Bronchial epithelial cell (primary cell): ENCODE measurements at regions not wholly inside any gene's neighbourhood (a gene's known extent, or its start where the extent isn't known, plus 50 kb on each side); places are given as distances from the start of the nearest gene placed in this dataset.

ENCODE experiments used
- DNase-seq: peaks from one replicate; pipeline ENCODE4 v3.0.0-alpha.2; 2010; ENCODE audit warnings: low read depth
- FAIRE-seq: peaks from 2 replicates; lab custom pipeline; 2011; peaks lifted over from hg19 to GRCh38; lab: Jason Lieb, UNC
- H3K27me3 ChIP-seq: 2 replicates; pipeline ENCODE4 v1.5.1; 2011; ENCODE audit warnings: low read length; ENCODE audit not compliant: control insufficient read depth, insufficient read depth
- H3K36me3 ChIP-seq: 2 replicates; pipeline ENCODE4 v1.5.1; 2011; ENCODE audit warnings: low read length; ENCODE audit not compliant: control insufficient read depth, insufficient read depth
- H3K4me3 ChIP-seq: 2 replicates; pipeline ENCODE4 v1.5.1; 2011; ENCODE audit warnings: mild to moderate bottlenecking, low read depth, low read length, control low read depth
- CTCF ChIP-seq: IDR thresholded peaks from 2 replicates; pipeline ENCODE4 v1.5.1; 2011; ENCODE audit warnings: mild to moderate bottlenecking, moderate library complexity, low read length, control low read depth, inconsistent platforms; ENCODE audit not compliant: insufficient read depth, severe bottlenecking

GRCh38 chr10:91344117-91344856 is 65.9 kb upstream of the HECTD2 start:
- Histone ChIP-seq H3K36me3 (no peaks in the 10 kb centered on the region), H3K4me3 (no peak overlapping the region), H3K27me3 (no peaks in the 10 kb centered on the region)
- no peak for TF ChIP-seq CTCF
- peak; percentile 70 for FAIRE-seq
- peak; percentile 74 for DNase-seq

- Histone ChIP-seq H3K27me3 (no peaks in the 10 kb centered on the region), H3K36me3 (no peaks in the 10 kb centered on the region), H3K4me3 (no peak overlapping the region)
- no peak for TF ChIP-seq CTCF
- DNase-seq (peak; percentile 41), FAIRE-seq (no peak)
Observed at GRCh38 chr10:91345716-91346115, 64.4 kb upstream of the HECTD2 start.

- DNase-seq (peak; percentile 67), FAIRE-seq (no peak)
- Histone ChIP-seq H3K27me3 (no peaks in the 10 kb centered on the region), H3K4me3 (no peak overlapping the region), H3K36me3 (no peaks in the 10 kb centered on the region)
- TF ChIP-seq CTCF = no peak
Observed at GRCh38 chr10:91347529-91347928, 62.6 kb upstream of the HECTD2 start.

GRCh38 chr10:91349381-91349780 is 60.8 kb upstream of the HECTD2 start:
- no peak overlapping the region for H3K4me3 ChIP-seq
- no peaks in the 10 kb centered on the region for H3K36me3 ChIP-seq
- DNase-seq (peak; percentile 76), FAIRE-seq (no peak)
- no peak for TF ChIP-seq CTCF
- no peaks in the 10 kb centered on the region for H3K27me3 ChIP-seq

DNA sequence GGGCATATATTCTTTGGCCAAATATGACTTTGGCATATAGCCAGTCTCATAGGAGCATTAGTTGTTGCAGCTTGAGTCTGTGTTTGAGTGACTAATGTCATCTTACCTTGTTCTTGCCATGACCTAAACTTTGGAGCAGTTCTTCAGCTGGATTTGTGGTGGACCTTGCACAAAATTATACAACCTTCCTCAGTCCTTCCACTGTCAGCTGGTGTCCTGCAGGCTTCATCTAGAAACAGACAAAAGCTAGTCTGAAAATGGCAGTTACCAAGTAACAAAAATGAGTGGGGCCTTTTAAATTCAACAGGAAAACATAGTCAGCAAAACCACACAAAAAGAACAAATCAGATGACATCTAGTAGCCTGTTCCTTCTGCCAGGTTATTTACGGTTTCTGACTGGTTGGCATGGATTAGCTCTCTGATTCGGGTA is 59.5 kb upstream of the HECTD2 start:
- no peaks in the 10 kb centered on the region for H3K27me3 ChIP-seq
- no peak overlapping the region for H3K4me3 ChIP-seq
- TF ChIP-seq CTCF = no peak
- DNase-seq (peak; percentile 73), FAIRE-seq (peak; percentile 86)
- H3K36me3 ChIP-seq = no peaks in the 10 kb centered on the region

GRCh38 chr10:91352760-91353159 is 57.4 kb upstream of the HECTD2 start:
- no peaks in the 10 kb centered on the region for H3K36me3 ChIP-seq
- FAIRE-seq = no peak
- no peaks in the 10 kb centered on the region for H3K27me3 ChIP-seq
- H3K4me3 ChIP-seq = no peak overlapping the region
- DNase-seq = peak; percentile 41
- TF ChIP-seq CTCF = no peak
